GM13976 (cell line): ENCODE measurements at regions not wholly inside any gene's neighbourhood (a gene's known extent, or its start where the extent isn't known, plus 50 kb on each side); places are given as distances from the start of the nearest gene placed in this dataset.

ENCODE experiments used
- DNase-seq: peaks from one replicate; pipeline ENCODE4 v3.0.0; 2012; ENCODE audit warnings: low spot score
- CTCF ChIP-seq: IDR thresholded peaks from 2 replicates; pipeline ENCODE4 v1.5.1; 2012; ENCODE audit warnings: borderline replicate concordance, mild to moderate bottlenecking; ENCODE audit not compliant: insufficient read depth; ENCODE audit errors: extremely low read depth, missing control alignments, control extremely low read depth
- in situ Hi-C: fragments of 300-500 bp; cut with MboI; formaldehyde crosslinking; loops from one replicate; pipeline ENCODE4 v1.12.0; 2022; ENCODE audit warnings: low sequenced_read_pairs, mixed read lengths, inconsistent platforms; ENCODE audit not compliant: unreplicated experiment

- no peak for TF ChIP-seq CTCF
- in situ Hi-C loops, result no loop called here
These were observed 275.4 kb downstream of the ETNK1 start for GRCh38 chr12:22900401-22900800.

GRCh38 chr12:22904485-22904884 lies 279.5 kb downstream of the ETNK1 start:
- no peak for DNase-seq
- no peak for TF ChIP-seq CTCF
- in situ Hi-C loops, result no loop called here

More at GRCh38 chr12:22900401-22900800, 275.4 kb downstream of the ETNK1 start:
- no peak for DNase-seq

- DNase-seq, result no peak
- TF ChIP-seq CTCF, result no peak
- in situ Hi-C loops, result no loop called here
These were observed 291.3 kb downstream of the ETNK1 start for GRCh38 chr12:22916241-22916640.

- in situ Hi-C loops, result no loop called here
- DNase-seq, result no peak
- no peak for TF ChIP-seq CTCF
These were observed 291.8 kb downstream of the ETNK1 start for GRCh38 chr12:22916815-22917214.

GRCh38 chr12:22919883-22920282 lies 294.9 kb downstream of the ETNK1 start:
- no peak for DNase-seq
- in situ Hi-C loops, result no loop called here
- no peak for TF ChIP-seq CTCF

- no peak for TF ChIP-seq CTCF
- in situ Hi-C loops, result no loop called here
- no peak for DNase-seq
These were observed 298.8 kb downstream of the ETNK1 start for GRCh38 chr12:22923768-22924167.

GRCh38 chr12:22924391-22924790 lies 299.4 kb downstream of the ETNK1 start:
- in situ Hi-C loops, result no loop called here
- DNase-seq, result no peak
- TF ChIP-seq CTCF, result no peak
